Jurkat, Clone E6-1 (cell line): ENCODE measurements at regions not wholly inside any gene's neighbourhood (a gene's known extent, or its start where the extent isn't known, plus 50 kb on each side); places are given as distances from the start of the nearest gene placed in this dataset.
"Not testable (repeated sequence)": the region's sequence is repeated elsewhere in the genome, so short reads cannot be mapped to it uniquely, and the experiment has no call there.

Experiments used
- DNase-seq: peaks from one replicate; pipeline ENCODE4 v3.0.0-alpha.2; 2011; ENCODE audit warnings: low read depth, low spot score
- H3K4me3 ChIP-seq: 2 replicates; pipeline ENCODE4 v1.5.1; 2011; ENCODE audit warnings: mild to moderate bottlenecking, low read length, control low read depth, moderate library complexity

DNA sequence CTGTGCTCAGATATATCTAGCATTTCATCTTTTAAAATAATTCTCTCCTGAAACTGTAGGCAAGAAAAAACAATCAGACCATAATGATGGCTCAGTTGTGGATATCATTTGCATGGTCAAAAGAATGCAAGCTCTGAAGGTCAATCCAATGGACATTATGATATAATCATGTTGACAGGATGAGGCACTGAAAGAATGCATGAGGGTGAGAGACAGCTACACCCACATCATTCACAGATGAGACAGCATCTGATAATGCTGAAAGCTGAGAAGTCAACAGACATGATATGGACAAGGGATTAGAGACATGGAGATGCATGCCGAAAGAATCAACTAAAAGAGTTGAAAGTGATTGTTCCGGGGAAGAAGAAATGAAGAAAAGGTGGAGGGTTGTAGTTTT is 346.4 kb upstream of the CDH5 start:
- H3K4me3 ChIP-seq: no peak overlapping the region

DNA sequence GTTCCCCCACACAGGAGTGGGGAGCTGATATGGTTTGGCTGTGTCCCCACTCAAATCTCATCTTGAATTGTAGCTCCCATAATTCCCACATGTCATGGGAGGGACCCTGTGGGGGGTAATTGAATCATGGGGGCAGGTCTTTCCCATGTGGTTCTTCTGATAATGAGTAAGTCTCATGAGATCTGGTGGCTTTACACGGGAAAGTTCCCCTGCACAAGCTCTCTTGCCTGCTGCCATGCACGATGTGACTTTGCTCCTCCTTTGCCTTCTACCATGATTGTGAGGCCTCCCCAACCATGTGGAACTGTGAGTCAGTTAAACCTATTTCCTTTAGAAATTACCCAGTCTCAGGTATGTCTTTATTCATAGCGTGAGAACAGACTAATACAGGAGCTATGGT is 347.0 kb upstream of the CDH5 start:
- not testable (repeated sequence) for H3K4me3 ChIP-seq, DNase-seq

More for the DNA sequence above, 346.4 kb upstream of the CDH5 start:
- no peak for DNase-seq

DNA sequence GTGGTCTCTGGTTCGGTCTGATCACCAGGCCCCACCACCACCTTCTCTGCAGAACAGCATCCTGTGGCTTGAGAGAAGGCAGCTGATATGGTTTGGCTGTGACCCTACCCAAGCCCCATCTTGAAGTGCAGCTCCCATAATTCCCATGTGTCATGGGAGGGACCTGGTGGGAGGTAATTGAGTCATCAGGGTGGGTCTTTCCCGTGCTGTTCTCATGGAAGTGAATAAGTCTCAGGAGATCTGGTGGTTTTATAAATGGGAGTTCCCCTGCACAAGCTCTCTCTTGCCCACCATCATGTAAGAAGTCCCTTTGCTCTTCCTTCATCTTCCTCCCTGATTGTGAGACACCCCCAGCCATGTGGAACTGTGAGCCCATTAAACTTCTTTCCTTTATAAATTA is 352.3 kb upstream of the CDH5 start:
- DNase-seq: no peak
- H3K4me3 ChIP-seq: no peak overlapping the region

DNA sequence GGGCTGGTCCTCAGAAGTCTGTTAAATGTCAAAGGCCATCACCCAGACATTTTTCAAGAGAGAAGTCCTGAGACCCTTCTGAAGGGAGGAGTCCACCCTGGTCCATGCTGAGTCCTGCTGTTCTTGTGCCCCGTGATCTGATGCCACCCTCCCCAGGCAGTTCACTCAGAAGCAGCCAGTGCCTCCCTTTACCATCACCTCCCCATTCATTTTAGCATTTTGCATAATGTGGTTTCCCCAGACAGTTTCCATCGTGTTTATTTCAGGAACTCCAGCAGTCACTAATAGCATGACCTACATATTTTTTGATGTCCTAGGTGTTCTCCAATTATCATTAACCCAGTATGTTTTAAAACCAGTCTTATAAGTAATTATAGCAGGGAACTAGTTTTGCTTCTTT is 353.0 kb upstream of the CDH5 start:
- no peak overlapping the region for H3K4me3 ChIP-seq
- no peak for DNase-seq

DNA sequence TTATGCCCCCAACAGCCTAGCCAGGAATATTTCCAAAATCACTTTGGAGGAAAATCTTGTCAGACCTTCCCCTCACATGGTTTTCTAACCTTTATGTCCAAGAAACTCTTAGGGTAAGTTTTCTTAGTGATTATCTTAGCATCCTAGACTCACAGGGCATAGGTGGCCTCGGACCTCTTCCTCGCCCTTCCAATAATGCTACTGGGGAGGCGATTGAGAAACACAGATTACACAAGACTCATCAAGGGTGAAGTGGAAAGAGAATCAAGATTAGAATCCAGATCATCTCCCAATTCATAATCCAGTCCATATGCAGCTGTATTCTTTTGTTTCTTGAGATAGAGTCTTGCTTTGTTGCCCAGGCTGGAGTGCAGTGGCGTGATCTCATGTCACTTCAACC is 358.4 kb upstream of the CDH5 start:
- no peak for DNase-seq
- H3K4me3 ChIP-seq: no peak overlapping the region

DNA sequence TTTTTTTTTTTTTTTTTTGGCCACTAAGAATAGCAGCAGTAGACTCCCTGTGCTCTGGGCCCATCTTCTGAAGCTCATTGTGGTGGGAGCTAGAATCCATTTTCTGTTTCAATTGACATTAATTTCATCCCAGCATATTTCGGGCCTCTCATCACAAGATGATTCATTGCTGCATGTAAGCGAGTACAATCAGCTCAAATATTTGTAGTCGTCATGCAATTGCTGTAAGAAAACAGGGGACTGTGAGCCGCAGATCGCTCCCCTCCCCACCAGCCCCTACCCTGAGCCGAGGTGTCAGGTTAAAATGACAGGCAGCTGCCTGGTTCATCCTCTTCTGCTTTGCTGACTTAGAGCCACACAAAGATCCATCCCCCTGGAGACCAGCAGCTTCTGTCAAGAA is 358.8 kb upstream of the CDH5 start:
- H3K4me3 ChIP-seq: no peak overlapping the region
- no peak for DNase-seq

- no peak for DNase-seq
These were observed 360.0 kb upstream of the CDH5 start for GRCh38 chr16:66006485-66006884.

DNA sequence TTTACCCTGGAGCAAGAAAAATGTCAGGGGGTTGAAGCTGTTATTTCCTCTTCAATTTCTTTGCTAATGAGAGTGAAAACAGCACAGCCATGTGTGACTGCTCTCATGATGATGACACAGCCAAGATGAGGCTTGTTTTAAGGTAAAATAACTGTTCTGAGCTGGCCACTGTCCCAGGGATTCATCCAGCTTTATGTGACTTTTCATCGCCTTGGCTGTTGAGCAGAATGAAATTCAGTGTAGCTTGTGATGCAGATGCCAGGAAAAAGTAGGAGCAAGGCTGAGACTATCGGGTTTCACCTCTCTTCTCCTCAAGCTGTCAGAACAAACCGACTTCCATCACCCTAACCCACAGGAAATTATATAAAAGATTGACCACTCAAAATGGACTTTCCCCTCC is 361.8 kb upstream of the CDH5 start:
- no peak for DNase-seq
- no peak overlapping the region for H3K4me3 ChIP-seq

More at GRCh38 chr16:66006485-66006884, 360.0 kb upstream of the CDH5 start:
- H3K4me3 ChIP-seq: no peak overlapping the region

- no peak overlapping the region for H3K4me3 ChIP-seq
- no peak for DNase-seq
These were observed 363.3 kb upstream of the CDH5 start for GRCh38 chr16:66003201-66003600.

GRCh38 chr16:66002601-66003000 is 363.9 kb upstream of the CDH5 start:
- no peak overlapping the region for H3K4me3 ChIP-seq
- no peak for DNase-seq

GRCh38 chr16:66001432-66001831 is 365.1 kb upstream of the CDH5 start:
- DNase-seq: no peak
- H3K4me3 ChIP-seq: no peak overlapping the region

DNA sequence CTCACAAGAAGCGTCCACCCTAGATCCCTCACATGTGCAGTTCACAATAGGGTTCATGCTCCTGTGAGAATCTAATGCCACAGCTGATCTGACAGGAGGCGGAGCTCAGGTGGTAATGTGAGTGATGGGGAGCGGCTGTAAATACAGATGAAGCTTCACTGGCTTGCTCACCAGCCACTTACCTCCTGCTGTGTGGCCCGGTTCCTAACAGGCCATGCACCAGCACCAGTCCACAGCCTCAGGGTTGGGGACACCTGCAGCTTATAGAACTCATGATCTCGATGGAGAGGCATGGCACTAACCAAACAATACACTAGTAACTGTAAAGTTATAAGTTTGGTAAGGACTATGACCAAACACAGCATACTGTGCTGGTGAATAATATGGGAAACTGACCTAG is 368.0 kb upstream of the CDH5 start:
- no peak for DNase-seq

GRCh38 chr16:65994291-65994690 is 372.2 kb upstream of the CDH5 start:
- DNase-seq: no peak

More for the DNA sequence above, 368.0 kb upstream of the CDH5 start:
- H3K4me3 ChIP-seq: no peak overlapping the region

DNA sequence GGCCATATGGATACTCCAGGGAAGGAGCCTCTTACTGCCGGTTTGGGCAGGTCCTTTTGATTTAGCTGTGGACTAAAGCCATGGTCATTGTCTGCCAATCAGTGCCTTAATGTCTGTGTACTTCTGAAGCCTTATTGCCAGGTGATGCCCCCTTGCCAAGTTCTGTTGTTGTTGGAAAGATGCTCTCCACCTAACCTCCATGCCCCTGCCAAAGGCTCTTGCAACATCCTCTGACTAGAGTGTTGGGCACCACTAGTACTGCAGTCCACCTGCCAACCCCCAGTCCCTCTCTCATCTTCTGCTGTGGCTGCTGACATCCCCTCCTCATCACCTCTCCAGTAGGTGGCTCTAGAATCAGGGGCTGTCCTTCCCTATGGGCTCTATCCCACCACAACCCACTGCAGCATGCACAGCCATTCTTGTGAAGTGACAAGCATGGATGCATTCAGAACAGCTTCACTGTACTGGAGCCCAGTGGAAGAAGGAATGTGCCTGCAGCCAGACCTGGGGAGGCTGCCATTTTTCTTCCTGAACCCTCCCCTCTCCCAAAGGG is 375.3 kb upstream of the CDH5 start:
- H3K4me3 ChIP-seq: no peak overlapping the region
- no peak for DNase-seq

More at GRCh38 chr16:65994291-65994690, 372.2 kb upstream of the CDH5 start:
- H3K4me3 ChIP-seq: no peak overlapping the region

DNA sequence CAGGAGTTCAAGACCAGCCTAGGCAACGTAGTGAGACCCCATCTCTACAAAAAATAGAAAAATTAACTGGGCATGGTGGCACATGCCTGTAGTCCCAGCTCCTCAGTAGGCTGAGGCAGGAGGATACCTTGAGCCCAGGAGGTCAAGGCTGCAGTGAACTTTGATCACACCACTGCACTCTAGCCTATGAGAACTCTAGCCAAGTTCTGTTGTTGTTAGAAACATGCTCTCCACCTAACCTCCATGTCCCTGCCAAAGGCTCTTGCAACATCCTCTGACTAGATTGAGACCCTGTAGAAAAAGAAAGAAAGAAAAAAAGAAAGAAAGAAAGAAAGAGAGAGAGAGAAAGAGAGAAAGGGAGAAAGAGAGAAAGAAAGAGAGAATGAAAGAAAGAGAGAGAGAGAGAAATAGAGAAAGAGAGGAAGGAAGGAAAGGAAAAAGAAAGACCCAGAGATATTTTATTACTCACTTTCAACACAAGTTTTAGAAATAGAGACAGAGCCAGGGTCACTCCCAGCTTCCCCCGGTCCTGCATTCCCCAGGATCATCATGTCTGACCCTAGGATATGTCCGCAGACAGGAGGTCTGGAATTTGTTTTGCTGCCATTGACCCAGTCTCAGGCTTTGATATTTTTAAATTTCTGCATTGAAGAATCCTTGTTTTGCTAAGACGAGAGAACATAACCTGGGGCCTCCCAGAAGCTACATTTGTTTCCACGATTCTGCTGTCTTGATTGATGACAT is 376.5 kb upstream of the CDH5 start:
- no peak for DNase-seq
- no peak overlapping the region for H3K4me3 ChIP-seq

- no peak for DNase-seq
- no peak overlapping the region for H3K4me3 ChIP-seq
These were observed 378.4 kb upstream of the CDH5 start for GRCh38 chr16:65988024-65988595.

DNA sequence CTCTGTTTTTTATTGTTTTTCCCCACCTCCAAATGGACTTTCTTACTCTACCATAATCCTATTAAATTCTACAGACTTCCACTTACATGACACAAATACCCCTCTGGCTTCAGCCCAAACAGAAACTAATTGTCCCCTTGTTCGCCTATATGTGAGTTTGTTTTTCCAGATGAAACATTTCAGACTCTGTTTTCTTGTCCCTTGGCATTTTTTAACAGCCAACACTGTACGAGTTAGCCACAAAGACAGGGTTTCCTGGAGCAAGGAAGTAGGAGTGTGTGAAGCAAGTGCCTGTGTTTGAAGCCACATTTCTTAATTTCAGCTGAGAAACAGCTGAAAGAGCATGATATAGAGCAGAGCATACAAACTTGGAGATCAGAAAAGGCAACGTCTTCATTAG is 382.2 kb upstream of the CDH5 start:
- no peak for DNase-seq

GRCh38 chr16:65981057-65981456 is 385.4 kb upstream of the CDH5 start:
- no peak for DNase-seq

More for the DNA sequence above, 382.2 kb upstream of the CDH5 start:
- no peak overlapping the region for H3K4me3 ChIP-seq

DNA sequence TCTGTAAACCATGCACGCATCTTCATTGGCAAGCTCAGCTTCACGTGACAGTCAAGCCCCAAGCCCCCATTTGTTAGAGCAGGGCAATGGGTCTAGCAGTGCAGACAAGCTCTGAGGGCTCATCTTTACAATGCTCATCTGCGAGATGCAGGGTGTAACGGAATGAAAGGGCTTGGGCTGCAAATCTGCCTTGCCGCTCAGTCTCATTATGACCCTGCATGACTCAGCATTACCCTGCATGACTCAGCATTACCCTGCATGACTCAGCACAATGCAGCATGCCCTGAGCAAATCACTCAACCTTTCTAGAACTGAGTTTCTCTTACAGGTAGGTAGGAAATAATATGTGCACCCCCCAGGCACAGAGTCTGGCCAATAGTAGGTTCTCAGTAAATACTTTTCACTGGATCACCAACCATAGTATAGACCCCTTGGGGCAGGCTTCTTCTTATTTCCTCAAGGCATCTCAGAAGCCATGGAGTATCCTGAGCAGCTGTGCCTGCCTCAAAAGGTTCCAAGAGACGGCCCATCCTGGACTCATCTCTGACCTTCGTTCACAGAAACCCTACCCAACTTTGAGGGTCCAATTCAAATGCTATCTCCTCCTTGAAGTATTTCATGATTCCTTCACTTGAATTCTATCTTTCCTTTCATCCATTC is 391.3 kb upstream of the CDH5 start:
- H3K4me3 ChIP-seq: no peak overlapping the region
- DNase-seq: no peak

More at GRCh38 chr16:65981057-65981456, 385.4 kb upstream of the CDH5 start:
- no peak overlapping the region for H3K4me3 ChIP-seq

DNA sequence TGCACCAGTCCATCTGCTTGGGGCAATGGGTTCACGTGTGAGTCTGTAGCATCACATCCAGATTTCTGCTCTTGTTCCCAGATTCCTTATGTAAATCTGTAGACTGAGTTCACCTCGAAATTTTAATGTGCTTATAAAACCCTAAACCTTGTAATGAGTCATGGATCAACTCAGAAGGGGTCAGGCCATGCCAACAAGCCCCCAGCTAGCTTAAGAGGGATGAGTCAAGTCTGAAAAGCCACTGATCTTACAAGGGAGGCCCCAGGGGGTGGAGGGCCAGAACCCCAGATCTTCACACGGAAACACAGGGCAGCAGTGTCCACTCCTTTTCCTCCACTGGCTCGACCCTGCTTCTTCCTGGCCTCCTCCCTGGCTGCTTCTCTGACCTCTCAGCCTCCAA is 399.1 kb upstream of the CDH5 start:
- H3K4me3 ChIP-seq: no peak overlapping the region
- DNase-seq: no peak
